BJ (cell line): ENCODE measurements at regions not wholly inside any gene's neighbourhood (a gene's known extent, or its start where the extent isn't known, plus 50 kb on each side); places are given as distances from the start of the nearest gene placed in this dataset.
"Not testable (repeated sequence)": the region's sequence is repeated elsewhere in the genome, so short reads cannot be mapped to it uniquely, and the experiment has no call there.

Experiments
- CTCF ChIA-PET: fragments of 350-600 bp; formaldehyde crosslinking; extraction: SDS; loops from one replicate; lab custom pipeline; 2021; ENCODE audit warnings: antibody characterized with exemption, inconsistent platforms; lab: Yijun Ruan, JAX
- POLR2A ChIA-PET: fragments of 300-600 bp; sonication (Branson Sonifier 250); formaldehyde crosslinking; extraction: SDS; loops from one replicate; lab custom pipeline; 2021; ENCODE audit warnings: antibody characterized with exemption; lab: Charles Lee
- DNase-seq: peaks from one replicate; pipeline ENCODE4 v3.0.0-alpha.2; 2011; ENCODE audit warnings: low read depth
- H3K27me3 ChIP-seq: 2 replicates; pipeline ENCODE4 v1.6.0; 2011; ENCODE audit warnings: low read length; ENCODE audit not compliant: control insufficient read depth, insufficient read depth
- H3K36me3 ChIP-seq: 2 replicates; pipeline ENCODE4 v1.5.1; 2011; ENCODE audit warnings: low read length; ENCODE audit not compliant: control insufficient read depth, insufficient read depth
- H3K4me3 ChIP-seq: 2 replicates; pipeline ENCODE4 v1.5.1; 2011; ENCODE audit warnings: low read depth, mild to moderate bottlenecking, control low read depth, low read length
- CTCF ChIP-seq: IDR thresholded peaks from 2 replicates; pipeline ENCODE4 v1.5.1; 2011; ENCODE audit warnings: low read depth, mild to moderate bottlenecking, control low read depth, inconsistent platforms, low read length, moderate library complexity; ENCODE audit not compliant: insufficient read depth

- Histone ChIP-seq H3K27me3 (no peaks in the 10 kb centered on the region), H3K4me3 (no peak overlapping the region), H3K36me3 (no peaks in the 10 kb centered on the region)
- TF ChIP-seq CTCF: no peak
- ChIA-PET CTCF (interaction anchor here (1.0 to 1.1 kb wide), 2 partner anchors 11 kb away, joined by 5 to 6 read pairs; no protein-coding TSS in a partner anchor), POLR2A (no interaction called here)
- no peak for DNase-seq
These were observed 520.8 kb downstream of the RNF144A start for GRCh38 chr2:7437716-7438632.

GRCh38 chr2:7438855-7439254, 521.6 kb downstream of the RNF144A start:
- Histone ChIP-seq H3K27me3 (no peaks in the 10 kb centered on the region), H3K36me3 (no peaks in the 10 kb centered on the region), H3K4me3 (no peak overlapping the region)
- no peak for TF ChIP-seq CTCF
- no peak for DNase-seq
- ChIA-PET POLR2A (no interaction called here), CTCF (interaction anchor here (1.1 kb wide), 1 partner anchor 12 kb away, joined by 6 read pairs; no protein-coding TSS in a partner anchor)

- Histone ChIP-seq H3K27me3 (no peaks in the 10 kb centered on the region; the same call in 1 of the 2 replicates), H3K36me3 (no peaks in the 10 kb centered on the region), H3K4me3 (no peak overlapping the region)
- ChIA-PET CTCF (interaction anchor here (2.0 kb wide), 1 partner anchor 14 kb away, joined by 4 read pairs; no protein-coding TSS in a partner anchor), POLR2A (no interaction called here)
- no peak for DNase-seq
- no peak for TF ChIP-seq CTCF
These were observed 523.8 kb downstream of the RNF144A start for GRCh38 chr2:7440977-7441376.

GRCh38 chr2:7441841-7442240, 524.6 kb downstream of the RNF144A start:
- POLR2A ChIA-PET, H3K27me3 ChIP-seq, H3K4me3 ChIP-seq, DNase-seq, H3K36me3 ChIP-seq: not testable (repeated sequence)
- CTCF ChIA-PET: interaction anchor here (2.0 kb wide), 1 partner anchor 15 kb away, joined by 4 read pairs; no protein-coding TSS in a partner anchor

- ChIA-PET POLR2A (no interaction called here), CTCF (interaction anchor here (2.2 kb wide), 1 partner anchor 17 kb away, joined by 9 read pairs; no protein-coding TSS in a partner anchor)
These were observed 527.4 kb downstream of the RNF144A start for GRCh38 chr2:7444626-7445025.

More at GRCh38 chr2:7444626-7445025, 527.4 kb downstream of the RNF144A start:
- TF ChIP-seq CTCF: no peak
- Histone ChIP-seq H3K27me3 (no peaks in the 10 kb centered on the region; the same call in 1 of the 2 replicates), H3K4me3 (no peak overlapping the region), H3K36me3 (no peaks in the 10 kb centered on the region)
- no peak for DNase-seq
